ENCODE measurements at regions not wholly inside any gene's neighbourhood (a gene's known extent, or its start where the extent isn't known, plus 50 kb on each side); places are given as distances from the start of the nearest gene placed in this dataset.

DNA sequence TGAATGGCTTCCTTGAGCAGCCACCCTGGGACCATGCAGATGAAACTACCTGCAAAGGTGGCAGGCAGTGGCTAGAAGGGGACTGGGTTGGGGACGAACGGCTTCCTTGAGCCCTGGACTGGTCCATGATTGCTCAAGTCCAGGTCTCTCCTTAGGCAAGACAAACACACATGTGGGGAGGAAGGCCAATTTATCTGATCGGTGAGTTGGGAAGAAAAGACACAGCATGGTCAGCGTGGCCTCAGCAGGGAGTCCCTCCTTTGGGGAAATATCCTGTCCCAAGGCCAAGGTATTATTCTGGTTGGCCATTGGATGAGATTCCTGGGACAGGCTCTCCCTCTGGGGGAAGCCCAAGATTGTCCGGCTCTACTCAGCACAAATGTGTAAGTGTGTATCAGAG, 116.3 kb upstream of the ERG start:
- Mint-ChIP-seq H3K4me3 (no peak overlapping the region), H3K4me1 (ENCODE audit: low read depth) (no peaks in the 10 kb centered on the region), H3K27ac (no peak overlapping the region), H3K9me3 (no peaks in the 10 kb centered on the region), H3K36me3 (ENCODE audit: low read depth) (no peaks in the 10 kb centered on the region), H3K27me3 (ENCODE audit: insufficient read depth) (peaks cover 41% of the 10 kb centered on the region)
- DNase-seq: no peak
- TF ChIP-seq, protein P1, sequence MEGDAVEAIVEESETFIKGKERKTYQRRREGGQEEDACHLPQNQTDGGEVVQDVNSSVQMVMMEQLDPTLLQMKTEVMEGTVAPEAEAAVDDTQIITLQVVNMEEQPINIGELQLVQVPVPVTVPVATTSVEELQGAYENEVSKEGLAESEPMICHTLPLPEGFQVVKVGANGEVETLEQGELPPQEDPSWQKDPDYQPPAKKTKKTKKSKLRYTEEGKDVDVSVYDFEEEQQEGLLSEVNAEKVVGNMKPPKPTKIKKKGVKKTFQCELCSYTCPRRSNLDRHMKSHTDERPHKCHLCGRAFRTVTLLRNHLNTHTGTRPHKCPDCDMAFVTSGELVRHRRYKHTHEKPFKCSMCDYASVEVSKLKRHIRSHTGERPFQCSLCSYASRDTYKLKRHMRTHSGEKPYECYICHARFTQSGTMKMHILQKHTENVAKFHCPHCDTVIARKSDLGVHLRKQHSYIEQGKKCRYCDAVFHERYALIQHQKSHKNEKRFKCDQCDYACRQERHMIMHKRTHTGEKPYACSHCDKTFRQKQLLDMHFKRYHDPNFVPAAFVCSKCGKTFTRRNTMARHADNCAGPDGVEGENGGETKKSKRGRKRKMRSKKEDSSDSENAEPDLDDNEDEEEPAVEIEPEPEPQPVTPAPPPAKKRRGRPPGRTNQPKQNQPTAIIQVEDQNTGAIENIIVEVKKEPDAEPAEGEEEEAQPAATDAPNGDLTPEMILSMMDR (IDR thresholded peaks at IDR 0.05): no peak

DNA sequence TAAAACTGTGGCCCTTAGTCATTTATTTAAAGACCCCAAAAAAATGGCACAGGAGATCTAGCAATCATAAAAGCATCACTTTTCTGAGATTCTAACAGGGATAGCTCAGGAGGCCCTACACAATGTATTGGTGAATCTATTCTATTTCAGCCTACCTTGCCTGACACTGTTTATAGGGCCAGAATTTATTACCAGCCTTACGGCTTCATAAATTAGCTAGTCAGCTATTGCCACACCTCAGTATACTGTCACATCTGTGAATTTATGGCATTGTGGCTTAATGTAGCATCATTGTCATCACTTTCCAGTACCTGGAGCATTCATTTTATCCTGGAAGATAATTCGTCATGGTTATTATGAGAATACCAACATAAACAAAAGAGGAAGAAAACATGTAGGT, 121.2 kb upstream of the ERG start:
- Mint-ChIP-seq H3K4me3 (no peak overlapping the region), H3K27me3 (ENCODE audit: insufficient read depth) (peaks cover 26% of the 10 kb centered on the region), H3K27ac (no peak overlapping the region), H3K9me3 (no peaks in the 10 kb centered on the region), H3K4me1 (ENCODE audit: low read depth) (no peaks in the 10 kb centered on the region), H3K36me3 (ENCODE audit: low read depth) (no peaks in the 10 kb centered on the region)
- DNase-seq: no peak
- TF ChIP-seq, protein P1 (IDR thresholded peaks at IDR 0.05): no peak

DNA sequence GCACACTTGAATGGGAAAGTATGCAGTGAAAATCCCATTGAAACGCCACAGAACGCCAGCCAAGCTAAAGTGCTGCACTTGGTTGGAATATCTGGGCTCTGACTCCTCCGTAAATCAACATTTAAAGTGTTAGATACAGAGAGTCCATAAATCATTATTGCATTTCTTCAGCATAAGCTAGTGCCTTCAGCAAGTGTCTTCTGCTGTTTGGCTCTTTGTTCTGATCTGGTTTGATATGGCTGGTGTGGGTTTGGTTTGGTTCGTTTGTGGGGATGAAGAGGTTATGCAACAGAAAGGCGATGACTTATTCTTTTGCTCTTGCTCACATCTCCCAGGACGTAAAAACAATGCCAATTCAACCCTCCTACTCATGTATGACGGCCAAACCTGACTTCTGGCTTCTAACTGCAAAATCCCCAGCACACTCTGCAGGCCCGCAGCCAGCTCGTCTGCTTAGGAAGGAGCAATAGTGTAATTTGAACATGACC, 121.8 kb upstream of the ERG start:
- TF ChIP-seq, protein P1 (IDR thresholded peaks at IDR 0.05): no peak
- H3K4me3 Mint-ChIP-seq: no peak overlapping the region
- DNase-seq: no peak
- H3K9me3 Mint-ChIP-seq: no peaks in the 10 kb centered on the region
- H3K36me3 Mint-ChIP-seq (ENCODE audit: low read depth): no peaks in the 10 kb centered on the region
- H3K4me1 Mint-ChIP-seq (ENCODE audit: low read depth): no peaks in the 10 kb centered on the region
- peaks cover 20% of the 10 kb centered on the region for H3K27me3 Mint-ChIP-seq (ENCODE audit: insufficient read depth)
- H3K27ac Mint-ChIP-seq: no peak overlapping the region

DNA sequence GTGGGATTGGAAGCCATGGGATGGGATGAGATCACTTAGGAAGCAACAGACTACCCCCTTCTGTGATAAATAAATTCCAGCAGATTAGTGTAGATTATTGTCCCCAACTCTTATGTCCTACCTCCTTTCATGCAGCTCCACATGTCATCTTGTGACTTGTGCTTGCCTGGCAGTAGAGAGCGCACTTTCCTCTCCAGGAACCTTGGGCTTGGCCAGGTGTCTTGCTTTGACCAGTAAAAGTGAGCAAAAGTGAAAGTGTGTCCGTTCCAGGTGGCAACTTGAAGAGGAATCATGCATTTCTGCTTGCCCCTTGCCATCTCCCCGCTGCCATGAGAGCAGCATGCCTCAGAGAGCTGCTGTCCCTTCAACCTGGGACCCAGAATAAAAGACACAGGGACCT, 122.9 kb upstream of the ERG start:
- TF ChIP-seq, protein P1 (IDR thresholded peaks at IDR 0.05): no peak
- H3K36me3 Mint-ChIP-seq (ENCODE audit: low read depth): no peaks in the 10 kb centered on the region
- H3K9me3 Mint-ChIP-seq: no peaks in the 10 kb centered on the region
- no peak overlapping the region for H3K4me3 Mint-ChIP-seq
- no peak for DNase-seq
- peaks cover 19% of the 10 kb centered on the region for H3K27me3 Mint-ChIP-seq (ENCODE audit: insufficient read depth)
- H3K4me1 Mint-ChIP-seq (ENCODE audit: low read depth): no peaks in the 10 kb centered on the region
- H3K27ac Mint-ChIP-seq: no peak overlapping the region

DNA sequence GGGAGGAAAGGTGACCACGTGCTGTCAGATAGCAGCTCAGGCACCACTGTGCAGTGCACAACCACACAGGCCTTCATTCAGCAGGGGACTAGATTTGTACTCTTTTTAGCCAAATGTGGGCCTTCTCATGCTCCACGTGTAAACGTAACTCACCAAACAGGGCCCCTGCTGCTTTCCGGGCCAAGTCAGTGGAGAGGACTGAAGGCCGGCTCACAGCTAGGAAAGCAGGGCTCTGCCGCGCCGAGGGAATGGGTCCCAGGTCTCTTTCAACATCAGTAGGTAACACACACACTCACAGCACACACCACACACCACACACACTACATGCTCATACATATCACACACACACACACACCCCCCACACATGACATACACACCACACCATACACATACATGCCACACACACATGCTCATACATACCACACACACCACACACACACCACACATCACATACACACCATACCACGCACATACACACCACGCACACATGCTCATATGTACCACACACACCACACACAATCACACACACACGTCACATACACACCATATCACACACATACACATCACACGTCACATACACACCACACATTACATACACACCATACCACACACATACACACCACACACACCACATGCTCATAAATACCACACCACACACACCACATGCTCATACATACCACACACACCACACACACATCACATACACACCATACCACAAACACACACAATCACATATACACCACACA, 124.0 kb upstream of the ERG start:
- Mint-ChIP-seq H3K27ac (no peak overlapping the region), H3K4me3 (no peak overlapping the region), H3K36me3 (ENCODE audit: low read depth) (no peaks in the 10 kb centered on the region), H3K27me3 (ENCODE audit: insufficient read depth) (peaks cover 12% of the 10 kb centered on the region), H3K9me3 (no peaks in the 10 kb centered on the region), H3K4me1 (ENCODE audit: low read depth) (no peaks in the 10 kb centered on the region)
- DNase-seq: no peak
- TF ChIP-seq, protein P1 (IDR thresholded peaks at IDR 0.05): no peak

Data from HFFc6 (cell line).